ENCODE measurements at regions not wholly inside any gene's neighbourhood (a gene's known extent, or its start where the extent isn't known, plus 50 kb on each side); places are given as distances from the start of the nearest gene placed in this dataset.

DNA sequence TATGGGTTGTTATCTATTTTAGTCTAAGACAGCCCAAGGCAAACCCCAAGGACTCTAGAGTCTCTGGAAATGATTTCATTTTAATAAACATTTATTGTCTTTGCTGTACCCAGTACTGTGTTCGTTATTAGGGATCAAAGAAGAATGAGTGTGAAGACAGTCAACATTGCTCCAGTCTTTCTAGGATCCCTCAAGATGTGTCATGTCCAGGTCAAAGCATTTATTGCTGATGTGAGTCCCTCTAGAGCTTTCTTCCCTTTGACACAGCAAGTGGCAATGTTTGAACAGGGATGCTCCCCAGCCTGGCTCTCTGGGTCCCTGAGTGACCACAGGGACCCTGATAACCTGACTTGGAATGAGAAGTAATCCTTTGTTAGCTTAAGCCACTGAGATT, 123.1 kb upstream of the STK17B start:
- no peak for TF ChIP-seq POLR2A (IDR thresholded peaks at IDR 0.05)
- TF ChIP-seq, protein P1, sequence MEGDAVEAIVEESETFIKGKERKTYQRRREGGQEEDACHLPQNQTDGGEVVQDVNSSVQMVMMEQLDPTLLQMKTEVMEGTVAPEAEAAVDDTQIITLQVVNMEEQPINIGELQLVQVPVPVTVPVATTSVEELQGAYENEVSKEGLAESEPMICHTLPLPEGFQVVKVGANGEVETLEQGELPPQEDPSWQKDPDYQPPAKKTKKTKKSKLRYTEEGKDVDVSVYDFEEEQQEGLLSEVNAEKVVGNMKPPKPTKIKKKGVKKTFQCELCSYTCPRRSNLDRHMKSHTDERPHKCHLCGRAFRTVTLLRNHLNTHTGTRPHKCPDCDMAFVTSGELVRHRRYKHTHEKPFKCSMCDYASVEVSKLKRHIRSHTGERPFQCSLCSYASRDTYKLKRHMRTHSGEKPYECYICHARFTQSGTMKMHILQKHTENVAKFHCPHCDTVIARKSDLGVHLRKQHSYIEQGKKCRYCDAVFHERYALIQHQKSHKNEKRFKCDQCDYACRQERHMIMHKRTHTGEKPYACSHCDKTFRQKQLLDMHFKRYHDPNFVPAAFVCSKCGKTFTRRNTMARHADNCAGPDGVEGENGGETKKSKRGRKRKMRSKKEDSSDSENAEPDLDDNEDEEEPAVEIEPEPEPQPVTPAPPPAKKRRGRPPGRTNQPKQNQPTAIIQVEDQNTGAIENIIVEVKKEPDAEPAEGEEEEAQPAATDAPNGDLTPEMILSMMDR (IDR thresholded peaks at IDR 0.05): no peak

All from thyroid gland (tissue), 4 donors.